ENCODE measurements at regions not wholly inside any gene's neighbourhood (a gene's known extent, or its start where the extent isn't known, plus 50 kb on each side); places are given as distances from the start of the nearest gene placed in this dataset.

DNA sequence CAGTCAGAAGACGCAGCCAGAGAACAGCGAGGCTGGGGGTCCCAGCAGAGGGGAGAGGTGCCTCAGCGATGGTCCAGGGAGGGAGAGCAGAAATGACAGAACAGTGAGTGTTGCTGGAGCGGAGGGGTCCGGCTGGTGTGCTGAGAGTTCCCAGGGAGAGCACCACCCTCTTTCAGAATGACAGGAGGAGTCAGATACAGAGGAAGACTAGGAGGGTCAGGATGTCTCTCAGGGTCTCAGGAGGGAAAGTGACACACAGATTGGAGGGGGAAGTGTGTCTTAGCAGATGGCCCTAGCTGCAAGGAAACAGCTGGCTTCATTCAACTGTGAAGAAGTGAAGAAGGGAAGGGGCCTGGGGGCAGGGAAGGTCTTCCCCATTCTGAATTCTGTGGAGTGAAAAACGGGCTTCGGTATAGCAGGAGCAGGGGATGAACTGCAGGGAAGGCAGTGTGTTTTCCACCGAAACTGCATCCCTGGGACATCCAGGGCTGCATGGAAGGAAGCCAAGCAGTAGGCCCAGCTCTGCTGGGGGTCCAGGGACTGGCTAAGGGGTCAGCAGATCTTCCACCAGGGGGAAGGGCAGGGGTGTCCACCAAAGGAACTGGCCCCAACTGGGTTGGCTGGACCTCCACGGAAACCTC is 90.0 kb upstream of the OTOS start:
- TF ChIP-seq, protein P1, sequence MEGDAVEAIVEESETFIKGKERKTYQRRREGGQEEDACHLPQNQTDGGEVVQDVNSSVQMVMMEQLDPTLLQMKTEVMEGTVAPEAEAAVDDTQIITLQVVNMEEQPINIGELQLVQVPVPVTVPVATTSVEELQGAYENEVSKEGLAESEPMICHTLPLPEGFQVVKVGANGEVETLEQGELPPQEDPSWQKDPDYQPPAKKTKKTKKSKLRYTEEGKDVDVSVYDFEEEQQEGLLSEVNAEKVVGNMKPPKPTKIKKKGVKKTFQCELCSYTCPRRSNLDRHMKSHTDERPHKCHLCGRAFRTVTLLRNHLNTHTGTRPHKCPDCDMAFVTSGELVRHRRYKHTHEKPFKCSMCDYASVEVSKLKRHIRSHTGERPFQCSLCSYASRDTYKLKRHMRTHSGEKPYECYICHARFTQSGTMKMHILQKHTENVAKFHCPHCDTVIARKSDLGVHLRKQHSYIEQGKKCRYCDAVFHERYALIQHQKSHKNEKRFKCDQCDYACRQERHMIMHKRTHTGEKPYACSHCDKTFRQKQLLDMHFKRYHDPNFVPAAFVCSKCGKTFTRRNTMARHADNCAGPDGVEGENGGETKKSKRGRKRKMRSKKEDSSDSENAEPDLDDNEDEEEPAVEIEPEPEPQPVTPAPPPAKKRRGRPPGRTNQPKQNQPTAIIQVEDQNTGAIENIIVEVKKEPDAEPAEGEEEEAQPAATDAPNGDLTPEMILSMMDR (IDR thresholded peaks at IDR 0.05), result no peak
- no peak for TF ChIP-seq EP300 (IDR thresholded peaks at IDR 0.05)
- TF ChIP-seq POLR2A (IDR thresholded peaks at IDR 0.05), result no peak

All from suprapubic skin (tissue), 3 donors.